Rectal smooth muscle tissue (tissue), 1 donor: ENCODE measurements at regions not wholly inside any gene's neighbourhood (a gene's known extent, or its start where the extent isn't known, plus 50 kb on each side); places are given as distances from the start of the nearest gene placed in this dataset.

Experiments
- H3K27ac ChIP-seq: one replicate; pipeline ENCODE4 v1.7.0; 2013; ENCODE audit warnings: low read depth, low read length, inconsistent platforms
- H3K27me3 ChIP-seq: one replicate; pipeline ENCODE4 v1.7.0; 2013; ENCODE audit warnings: low read length; ENCODE audit not compliant: control insufficient read depth, insufficient read depth
- H3K36me3 ChIP-seq: one replicate; pipeline ENCODE4 v1.7.0; 2013; ENCODE audit warnings: low read length; ENCODE audit not compliant: control insufficient read depth, insufficient read depth
- H3K4me1 ChIP-seq: one replicate; pipeline ENCODE4 v1.7.0; 2013; ENCODE audit warnings: low read length; ENCODE audit not compliant: control insufficient read depth, insufficient read depth
- H3K4me3 ChIP-seq: one replicate; pipeline ENCODE4 v1.7.0; 2013; ENCODE audit warnings: low read length
- H3K9ac ChIP-seq: one replicate; pipeline ENCODE4 v1.7.0; 2013; ENCODE audit warnings: low read length

- no peak overlapping the region for H3K27ac ChIP-seq
- H3K4me3 ChIP-seq, result no peak overlapping the region
- no peaks in the 10 kb centered on the region for H3K36me3 ChIP-seq
- H3K9ac ChIP-seq, result no peak overlapping the region
- H3K4me1 ChIP-seq, result no peaks in the 10 kb centered on the region
- no peaks in the 10 kb centered on the region for H3K27me3 ChIP-seq
Observed at GRCh38 chr3:89584398-89584797, 477.0 kb downstream of the EPHA3 start.

GRCh38 chr3:89586256-89586655 is 478.8 kb downstream of the EPHA3 start:
- Histone ChIP-seq H3K9ac (no peak overlapping the region), H3K4me1 (no peaks in the 10 kb centered on the region), H3K4me3 (no peak overlapping the region), H3K27ac (no peak overlapping the region), H3K27me3 (no peaks in the 10 kb centered on the region), H3K36me3 (no peaks in the 10 kb centered on the region)

- no peaks in the 10 kb centered on the region for H3K36me3 ChIP-seq
- no peaks in the 10 kb centered on the region for H3K4me1 ChIP-seq
- H3K9ac ChIP-seq, result no peak overlapping the region
- no peak overlapping the region for H3K27ac ChIP-seq
- no peaks in the 10 kb centered on the region for H3K27me3 ChIP-seq
- H3K4me3 ChIP-seq, result no peak overlapping the region
Observed at GRCh38 chr3:89586676-89587075, 479.3 kb downstream of the EPHA3 start.

- H3K9ac ChIP-seq, result no peak overlapping the region
- H3K4me3 ChIP-seq, result no peak overlapping the region
- H3K4me1 ChIP-seq, result no peaks in the 10 kb centered on the region
- H3K27me3 ChIP-seq, result no peaks in the 10 kb centered on the region
- no peak overlapping the region for H3K27ac ChIP-seq
- H3K36me3 ChIP-seq, result no peaks in the 10 kb centered on the region
Observed at GRCh38 chr3:89606151-89606550, 498.7 kb downstream of the EPHA3 start.

- no peak overlapping the region for H3K27ac ChIP-seq
- H3K36me3 ChIP-seq, result no peaks in the 10 kb centered on the region
- no peak overlapping the region for H3K9ac ChIP-seq
- no peaks in the 10 kb centered on the region for H3K4me1 ChIP-seq
- no peaks in the 10 kb centered on the region for H3K27me3 ChIP-seq
- no peak overlapping the region for H3K4me3 ChIP-seq
Observed at GRCh38 chr3:89612027-89612426, 504.6 kb downstream of the EPHA3 start.

- no peak overlapping the region for H3K27ac ChIP-seq
- no peaks in the 10 kb centered on the region for H3K4me1 ChIP-seq
- H3K27me3 ChIP-seq, result no peaks in the 10 kb centered on the region
- no peak overlapping the region for H3K4me3 ChIP-seq
- H3K36me3 ChIP-seq, result no peaks in the 10 kb centered on the region
- H3K9ac ChIP-seq, result no peak overlapping the region
Observed at GRCh38 chr3:89613241-89613640, 505.8 kb downstream of the EPHA3 start.

- no peak overlapping the region for H3K9ac ChIP-seq
- no peaks in the 10 kb centered on the region for H3K4me1 ChIP-seq
- H3K27me3 ChIP-seq, result no peaks in the 10 kb centered on the region
- H3K27ac ChIP-seq, result no peak overlapping the region
- H3K4me3 ChIP-seq, result no peak overlapping the region
- H3K36me3 ChIP-seq, result no peaks in the 10 kb centered on the region
Observed at GRCh38 chr3:89617706-89618105, 510.3 kb downstream of the EPHA3 start.

GRCh38 chr3:89619263-89619662 is 511.8 kb downstream of the EPHA3 start:
- H3K9ac ChIP-seq, result no peak overlapping the region
- H3K27ac ChIP-seq, result no peak overlapping the region
- no peaks in the 10 kb centered on the region for H3K4me1 ChIP-seq
- H3K36me3 ChIP-seq, result no peaks in the 10 kb centered on the region
- no peaks in the 10 kb centered on the region for H3K27me3 ChIP-seq
- H3K4me3 ChIP-seq, result no peak overlapping the region

- H3K4me1 ChIP-seq, result no peaks in the 10 kb centered on the region
- H3K27me3 ChIP-seq, result no peaks in the 10 kb centered on the region
- no peak overlapping the region for H3K27ac ChIP-seq
- no peak overlapping the region for H3K9ac ChIP-seq
- no peaks in the 10 kb centered on the region for H3K36me3 ChIP-seq
- H3K4me3 ChIP-seq, result no peak overlapping the region
Observed at GRCh38 chr3:89622063-89622700, 514.8 kb downstream of the EPHA3 start.

- no peaks in the 10 kb centered on the region for H3K27me3 ChIP-seq
- no peaks in the 10 kb centered on the region for H3K36me3 ChIP-seq
- no peak overlapping the region for H3K27ac ChIP-seq
- H3K4me3 ChIP-seq, result no peak overlapping the region
- H3K4me1 ChIP-seq, result no peaks in the 10 kb centered on the region
- H3K9ac ChIP-seq, result no peak overlapping the region
Observed at GRCh38 chr3:89624494-89624893, 517.1 kb downstream of the EPHA3 start.

GRCh38 chr3:89625945-89626344 is 518.5 kb downstream of the EPHA3 start:
- H3K4me3 ChIP-seq, result no peak overlapping the region
- no peak overlapping the region for H3K27ac ChIP-seq
- H3K36me3 ChIP-seq, result no peaks in the 10 kb centered on the region
- no peak overlapping the region for H3K9ac ChIP-seq
- no peaks in the 10 kb centered on the region for H3K4me1 ChIP-seq
- no peaks in the 10 kb centered on the region for H3K27me3 ChIP-seq

- H3K4me1 ChIP-seq, result no peaks in the 10 kb centered on the region
- no peaks in the 10 kb centered on the region for H3K27me3 ChIP-seq
- H3K27ac ChIP-seq, result no peak overlapping the region
- no peak overlapping the region for H3K9ac ChIP-seq
- no peaks in the 10 kb centered on the region for H3K36me3 ChIP-seq
- H3K4me3 ChIP-seq, result no peak overlapping the region
Observed at GRCh38 chr3:89628856-89629670, 521.6 kb downstream of the EPHA3 start.

- no peak overlapping the region for H3K27ac ChIP-seq
- H3K36me3 ChIP-seq, result no peaks in the 10 kb centered on the region
- no peaks in the 10 kb centered on the region for H3K4me1 ChIP-seq
- H3K9ac ChIP-seq, result no peak overlapping the region
- no peaks in the 10 kb centered on the region for H3K27me3 ChIP-seq
- no peak overlapping the region for H3K4me3 ChIP-seq
Observed at GRCh38 chr3:89635137-89635536, 527.7 kb downstream of the EPHA3 start.
